GM23248 (cell line): ENCODE measurements at regions not wholly inside any gene's neighbourhood (a gene's known extent, or its start where the extent isn't known, plus 50 kb on each side); places are given as distances from the start of the nearest gene placed in this dataset.

Experiments used
- EZH2 ChIP-seq: fragments of 200-600 bp; sonication (generic); IDR thresholded peaks from 2 replicates; pipeline ENCODE4 v1.6.1; 2018; ENCODE audit warnings: antibody characterized with exemption, mild to moderate bottlenecking; ENCODE audit not compliant: insufficient read depth, poor library complexity, severe bottlenecking
- EZH2phosphoT487 ChIP-seq: fragments of 200-600 bp; sonication (generic); IDR thresholded peaks from 2 replicates; pipeline ENCODE4 v1.6.1; 2018; ENCODE audit warnings: antibody characterized with exemption, moderate library complexity, mild to moderate bottlenecking, low read depth; ENCODE audit not compliant: insufficient read depth

DNA sequence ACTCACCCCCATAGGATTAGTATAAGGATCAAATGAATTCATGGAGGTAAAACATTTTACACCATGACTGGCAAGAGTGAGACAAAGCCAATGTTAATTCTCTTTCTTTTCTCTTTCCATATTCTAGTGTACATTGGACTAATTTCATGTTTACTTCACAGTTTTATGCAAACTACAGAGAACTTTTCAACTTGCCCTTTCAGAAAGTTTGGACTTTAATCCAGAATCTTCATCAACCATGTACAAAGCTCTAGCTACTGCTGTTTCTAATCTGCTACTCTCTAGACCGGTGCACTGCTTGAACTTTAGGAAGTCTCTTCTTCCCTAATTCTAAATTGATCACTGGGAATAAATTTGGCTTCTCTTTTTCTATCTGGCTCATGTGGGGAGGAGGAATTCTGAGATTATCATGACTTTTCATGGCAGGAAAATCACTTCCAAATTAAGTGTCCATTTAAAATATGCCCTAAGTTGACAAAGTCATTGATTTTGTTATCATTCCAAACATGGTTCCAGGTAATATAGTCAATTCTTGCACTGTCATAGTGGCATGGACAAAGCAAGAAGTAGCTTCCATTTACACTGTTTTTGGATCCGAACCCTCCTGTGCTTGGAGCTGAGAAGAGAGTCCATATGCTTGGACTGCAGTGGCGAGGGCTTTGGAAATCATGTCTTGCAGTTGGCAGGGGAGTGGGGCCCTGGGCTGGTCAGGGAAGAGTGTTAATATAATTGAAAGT lies 903.3 kb downstream of the CCSER2 start:
- TF ChIP-seq EZH2 (no peak), EZH2phosphoT487 (no peak)
